ENCODE measurements at regions not wholly inside any gene's neighbourhood (a gene's known extent, or its start where the extent isn't known, plus 50 kb on each side); places are given as distances from the start of the nearest gene placed in this dataset.
"Not testable (repeated sequence)": the region's sequence is repeated elsewhere in the genome, so short reads cannot be mapped to it uniquely, and the experiment has no call there.

- DNase-seq, result not testable (repeated sequence)
Measured at GRCh38 chr5:91744470-91744869, 361.4 kb upstream of the ARRDC3 start.

GRCh38 chr5:91742550-91742949 lies 359.4 kb upstream of the ARRDC3 start:
- no peak for DNase-seq

- no peak for DNase-seq
Measured at GRCh38 chr5:91741764-91742505, 358.8 kb upstream of the ARRDC3 start.

GRCh38 chr5:91730026-91730425 lies 346.9 kb upstream of the ARRDC3 start:
- no peak for DNase-seq

GRCh38 chr5:91727463-91727862 lies 344.3 kb upstream of the ARRDC3 start:
- DNase-seq, result no peak

- no peak for DNase-seq
Measured at GRCh38 chr5:91722736-91723467, 339.8 kb upstream of the ARRDC3 start.

GRCh38 chr5:91712718-91713117 lies 329.6 kb upstream of the ARRDC3 start:
- DNase-seq, result no peak

GRCh38 chr5:91707521-91707841 lies 324.4 kb upstream of the ARRDC3 start:
- no peak for DNase-seq

- DNase-seq, result no peak
Measured at GRCh38 chr5:91706785-91707520, 323.8 kb upstream of the ARRDC3 start.

GRCh38 chr5:91703128-91703527 lies 320.0 kb upstream of the ARRDC3 start:
- DNase-seq, result no peak

- no peak for DNase-seq
Measured at GRCh38 chr5:91699429-91699828, 316.3 kb upstream of the ARRDC3 start.

- DNase-seq, result no peak
Measured at GRCh38 chr5:91691592-91691991, 308.5 kb upstream of the ARRDC3 start.

- DNase-seq, result no peak
Measured at GRCh38 chr5:91690921-91691320, 307.8 kb upstream of the ARRDC3 start.

- no peak for DNase-seq
Measured at GRCh38 chr5:91687430-91687829, 304.3 kb upstream of the ARRDC3 start.

GRCh38 chr5:91684625-91685024 lies 301.5 kb upstream of the ARRDC3 start:
- no peak for DNase-seq

- DNase-seq, result no peak
Measured at GRCh38 chr5:91670563-91670962, 287.4 kb upstream of the ARRDC3 start.

GRCh38 chr5:91670122-91670521 lies 287.0 kb upstream of the ARRDC3 start:
- DNase-seq, result no peak

- DNase-seq, result no peak
Measured at GRCh38 chr5:91668261-91668660, 285.1 kb upstream of the ARRDC3 start.

GRCh38 chr5:91652678-91653077 lies 269.6 kb upstream of the ARRDC3 start:
- DNase-seq, result no peak

- DNase-seq, result no peak
Measured at GRCh38 chr5:91651704-91652103, 268.6 kb upstream of the ARRDC3 start.

- DNase-seq, result no peak
Measured at GRCh38 chr5:91645347-91645746, 262.2 kb upstream of the ARRDC3 start.

- no peak for DNase-seq
Measured at GRCh38 chr5:91643797-91644196, 260.7 kb upstream of the ARRDC3 start.

- DNase-seq, result no peak
Measured at GRCh38 chr5:91642581-91642980, 259.5 kb upstream of the ARRDC3 start.

Measured in suppressor macrophage treated with lipopolysaccharide for 1 hour (primary cell).